PC-9 (cell line): ENCODE measurements at regions not wholly inside any gene's neighbourhood (a gene's known extent, or its start where the extent isn't known, plus 50 kb on each side); places are given as distances from the start of the nearest gene placed in this dataset.

Experiments
- CTCF ChIP-seq: fragments of 200-600 bp; sonication (generic); conservative IDR thresholded peaks from 2 replicates; pipeline ENCODE4 v1.6.1; 2017; ENCODE audit warnings: mixed run types, antibody characterized with exemption, mild to moderate bottlenecking, moderate library complexity
- EZH2 ChIP-seq: fragments of 200-600 bp; sonication (generic); IDR thresholded peaks from 2 replicates; pipeline ENCODE4 v1.8.0; 2017; ENCODE audit warnings: antibody characterized with exemption, low read depth

GRCh38 chr6:74581681-74582080 is 624.2 kb downstream of the COL12A1 start:
- TF ChIP-seq CTCF (no peak), EZH2 (no peak)
